NCI-H2196 (cell line): ENCODE measurements at regions not wholly inside any gene's neighbourhood (a gene's known extent, or its start where the extent isn't known, plus 50 kb on each side); places are given as distances from the start of the nearest gene placed in this dataset.
"Not testable (repeated sequence)": the region's sequence is repeated elsewhere in the genome, so short reads cannot be mapped to it uniquely, and the experiment has no call there.

Source experiments
- DNase-seq: peaks from one replicate; lab custom pipeline; 2025; ENCODE audit not compliant: unreplicated experiment; lab: John Stamatoyannopoulos, UW

GRCh38 chr4:127379948-127380347 is 252.8 kb upstream of the INTU start:
- DNase-seq, result not testable (repeated sequence)

- DNase-seq, result no peak
Measured at GRCh38 chr4:127383666-127384065, 249.1 kb upstream of the INTU start.

- DNase-seq, result no peak
Measured at GRCh38 chr4:127394516-127394915, 238.2 kb upstream of the INTU start.

GRCh38 chr4:127400276-127400675 is 232.5 kb upstream of the INTU start:
- DNase-seq, result no peak

GRCh38 chr4:127400731-127401346 is 231.9 kb upstream of the INTU start:
- no peak for DNase-seq

- DNase-seq, result no peak
Measured at GRCh38 chr4:127403471-127404084, 229.2 kb upstream of the INTU start.

- no peak for DNase-seq
Measured at GRCh38 chr4:127406187-127406586, 226.6 kb upstream of the INTU start.

- DNase-seq, result not testable (repeated sequence)
Measured at GRCh38 chr4:127407572-127407971, 225.2 kb upstream of the INTU start.

- no peak for DNase-seq
Measured at GRCh38 chr4:127410201-127410600, 222.6 kb upstream of the INTU start.

- DNase-seq, result no peak
Measured at GRCh38 chr4:127410644-127411043, 222.1 kb upstream of the INTU start.

- no peak for DNase-seq
Measured at GRCh38 chr4:127414951-127415606, 217.7 kb upstream of the INTU start.

GRCh38 chr4:127416115-127416514 is 216.6 kb upstream of the INTU start:
- DNase-seq, result no peak

- DNase-seq, result no peak
Measured at GRCh38 chr4:127417885-127418535, 214.7 kb upstream of the INTU start.

- DNase-seq, result no peak
Measured at GRCh38 chr4:127419431-127419830, 213.3 kb upstream of the INTU start.

- DNase-seq, result no peak
Measured at GRCh38 chr4:127421437-127421836, 211.3 kb upstream of the INTU start.

- DNase-seq, result no peak
Measured at GRCh38 chr4:127425202-127425845, 207.4 kb upstream of the INTU start.

- DNase-seq, result no peak
Measured at GRCh38 chr4:127425851-127426250, 206.9 kb upstream of the INTU start.

- DNase-seq, result no peak
Measured at GRCh38 chr4:127441571-127441970, 191.2 kb upstream of the INTU start.

- no peak for DNase-seq
Measured at GRCh38 chr4:127445471-127445870, 187.3 kb upstream of the INTU start.

- no peak for DNase-seq
Measured at GRCh38 chr4:127446427-127446885, 186.3 kb upstream of the INTU start.

GRCh38 chr4:127448986-127449385 is 183.8 kb upstream of the INTU start:
- DNase-seq, result no peak
